ENCODE measurements at regions not wholly inside any gene's neighbourhood (a gene's known extent, or its start where the extent isn't known, plus 50 kb on each side); places are given as distances from the start of the nearest gene placed in this dataset.
A peak's percentile ranks its signal among the peaks of the same experiment; 100 is the strongest.

- no peak for DNase-seq (ENCODE audit: low spot score, unreplicated experiment)
- no peaks in the 10 kb centered on the region for H3K4me1 Mint-ChIP-seq (ENCODE audit: low read depth)
- H3K27ac Mint-ChIP-seq: no peak overlapping the region
- no peaks in the 10 kb centered on the region for H3K27me3 Mint-ChIP-seq
- TF ChIP-seq, protein P1, sequence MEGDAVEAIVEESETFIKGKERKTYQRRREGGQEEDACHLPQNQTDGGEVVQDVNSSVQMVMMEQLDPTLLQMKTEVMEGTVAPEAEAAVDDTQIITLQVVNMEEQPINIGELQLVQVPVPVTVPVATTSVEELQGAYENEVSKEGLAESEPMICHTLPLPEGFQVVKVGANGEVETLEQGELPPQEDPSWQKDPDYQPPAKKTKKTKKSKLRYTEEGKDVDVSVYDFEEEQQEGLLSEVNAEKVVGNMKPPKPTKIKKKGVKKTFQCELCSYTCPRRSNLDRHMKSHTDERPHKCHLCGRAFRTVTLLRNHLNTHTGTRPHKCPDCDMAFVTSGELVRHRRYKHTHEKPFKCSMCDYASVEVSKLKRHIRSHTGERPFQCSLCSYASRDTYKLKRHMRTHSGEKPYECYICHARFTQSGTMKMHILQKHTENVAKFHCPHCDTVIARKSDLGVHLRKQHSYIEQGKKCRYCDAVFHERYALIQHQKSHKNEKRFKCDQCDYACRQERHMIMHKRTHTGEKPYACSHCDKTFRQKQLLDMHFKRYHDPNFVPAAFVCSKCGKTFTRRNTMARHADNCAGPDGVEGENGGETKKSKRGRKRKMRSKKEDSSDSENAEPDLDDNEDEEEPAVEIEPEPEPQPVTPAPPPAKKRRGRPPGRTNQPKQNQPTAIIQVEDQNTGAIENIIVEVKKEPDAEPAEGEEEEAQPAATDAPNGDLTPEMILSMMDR (IDR thresholded peaks at IDR 0.05; ENCODE audit: unreplicated experiment): no peak
- peaks cover 3% of the 10 kb centered on the region for H3K9me3 Mint-ChIP-seq (ENCODE audit: low read depth)
- no peaks in the 10 kb centered on the region for H3K36me3 Mint-ChIP-seq (ENCODE audit: insufficient read depth)
- no peak overlapping the region for H3K4me3 Mint-ChIP-seq (ENCODE audit: low read depth)
Observed at GRCh38 chr2:53275743-53276142, 491.9 kb upstream of the CHAC2 start.

DNA sequence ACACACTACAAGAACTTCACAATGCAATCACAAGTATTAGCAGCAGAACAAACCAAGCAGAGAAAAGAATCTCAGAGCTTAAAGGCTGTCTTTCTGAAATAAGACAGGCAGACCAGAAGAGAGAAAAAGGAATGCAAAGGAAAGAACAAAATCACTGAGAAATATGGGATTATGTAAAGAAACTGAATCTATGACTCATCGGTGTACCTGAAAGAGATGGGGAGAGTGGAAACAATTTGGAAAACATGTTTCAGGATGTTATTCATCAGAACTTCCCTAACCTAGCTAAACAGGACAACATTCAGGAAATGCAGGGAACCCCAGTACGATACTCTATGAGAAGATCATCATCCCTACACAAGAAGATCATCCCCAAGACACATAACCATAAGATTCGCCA is 499.0 kb upstream of the CHAC2 start:
- Mint-ChIP-seq H3K9me3 (ENCODE audit: low read depth) (peaks cover 3% of the 10 kb centered on the region), H3K27ac (no peak overlapping the region), H3K36me3 (ENCODE audit: insufficient read depth) (no peaks in the 10 kb centered on the region), H3K4me1 (ENCODE audit: low read depth) (no peaks in the 10 kb centered on the region), H3K27me3 (no peaks in the 10 kb centered on the region), H3K4me3 (ENCODE audit: low read depth) (no peak overlapping the region)
- TF ChIP-seq, protein P1 (IDR thresholded peaks at IDR 0.05; ENCODE audit: unreplicated experiment): no peak
- no peak for DNase-seq (ENCODE audit: low spot score, unreplicated experiment)

- no peak for DNase-seq (ENCODE audit: low spot score, unreplicated experiment)
Observed at GRCh38 chr2:53268086-53268485, 499.5 kb upstream of the CHAC2 start.

GRCh38 chr2:53265544-53266299 is 501.9 kb upstream of the CHAC2 start:
- Mint-ChIP-seq H3K27ac (no peak overlapping the region), H3K4me3 (ENCODE audit: low read depth) (no peak overlapping the region), H3K36me3 (ENCODE audit: insufficient read depth) (no peaks in the 10 kb centered on the region), H3K9me3 (ENCODE audit: low read depth) (peaks cover 3% of the 10 kb centered on the region), H3K4me1 (ENCODE audit: low read depth) (no peaks in the 10 kb centered on the region), H3K27me3 (no peaks in the 10 kb centered on the region)
- DNase-seq (ENCODE audit: low spot score, unreplicated experiment): no peak
- TF ChIP-seq, protein P1 (IDR thresholded peaks at IDR 0.05; ENCODE audit: unreplicated experiment): no peak

More at GRCh38 chr2:53268086-53268485, 499.5 kb upstream of the CHAC2 start:
- Mint-ChIP-seq H3K4me3 (ENCODE audit: low read depth) (no peak overlapping the region), H3K27ac (no peak overlapping the region), H3K36me3 (ENCODE audit: insufficient read depth) (no peaks in the 10 kb centered on the region), H3K4me1 (ENCODE audit: low read depth) (no peaks in the 10 kb centered on the region), H3K27me3 (no peaks in the 10 kb centered on the region), H3K9me3 (ENCODE audit: low read depth) (peaks cover 3% of the 10 kb centered on the region)
- TF ChIP-seq, protein P1 (IDR thresholded peaks at IDR 0.05; ENCODE audit: unreplicated experiment): peak; percentile 13

DNA sequence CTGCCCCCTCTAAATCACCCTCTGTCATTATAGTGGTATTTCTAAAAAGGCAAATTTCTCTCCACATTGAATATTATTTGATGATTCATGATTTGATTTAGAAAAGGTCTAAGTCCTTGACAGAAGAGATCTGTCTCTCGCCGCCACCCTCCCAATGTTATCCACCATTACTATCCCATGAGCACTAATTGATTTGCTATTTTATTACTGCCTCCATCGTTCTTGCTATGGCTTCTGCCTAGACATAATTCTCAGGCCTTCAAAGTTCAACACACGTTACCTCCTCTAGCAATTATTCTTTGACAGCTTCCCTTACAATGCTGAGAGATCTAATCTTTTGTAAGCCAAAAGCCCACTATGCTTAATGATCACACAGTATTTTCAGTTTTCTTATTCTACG is 507.0 kb upstream of the CHAC2 start:
- DNase-seq (ENCODE audit: low spot score, unreplicated experiment): no peak
- H3K27ac Mint-ChIP-seq: no peak overlapping the region
- H3K36me3 Mint-ChIP-seq (ENCODE audit: insufficient read depth): no peaks in the 10 kb centered on the region
- H3K4me3 Mint-ChIP-seq (ENCODE audit: low read depth): no peak overlapping the region
- H3K4me1 Mint-ChIP-seq (ENCODE audit: low read depth): no peaks in the 10 kb centered on the region
- TF ChIP-seq, protein P1 (IDR thresholded peaks at IDR 0.05; ENCODE audit: unreplicated experiment): no peak
- H3K27me3 Mint-ChIP-seq: no peaks in the 10 kb centered on the region
- peaks cover 13% of the 10 kb centered on the region for H3K9me3 Mint-ChIP-seq (ENCODE audit: low read depth)

Measured in progenitor cell of endocrine pancreas (in vitro differentiated cells).